Coronary artery (tissue), 2 donors: ENCODE measurements at regions not wholly inside any gene's neighbourhood (a gene's known extent, or its start where the extent isn't known, plus 50 kb on each side); places are given as distances from the start of the nearest gene placed in this dataset.
"Not testable (repeated sequence)": the region's sequence is repeated elsewhere in the genome, so short reads cannot be mapped to it uniquely, and the experiment has no call there.

ENCODE experiments used
- DNase-seq: peaks from one replicate; pipeline ENCODE4 v3.0.0-alpha.2; 2017; ENCODE audit warnings: low spot score
- H3K27ac ChIP-seq, 2 donors: fragments of 200-600 bp; sonication (generic); one replicate each; pipeline ENCODE4 v1.5.1; 2016 to 2019
- H3K4me3 ChIP-seq: fragments of 200-600 bp; sonication (generic); 2 replicates; pipeline ENCODE4 v1.5.1; 2016; ENCODE audit warnings: mild to moderate bottlenecking, moderate library complexity
- TF ChIP-seq, protein P1 (sequence below): fragments of 200-600 bp; sonication (generic); IDR thresholded peaks from one replicate; pipeline ENCODE4 v1.5.1; 2019; ENCODE audit warnings: antibody characterized with exemption

- DNase-seq: no peak
- TF ChIP-seq, protein P1, sequence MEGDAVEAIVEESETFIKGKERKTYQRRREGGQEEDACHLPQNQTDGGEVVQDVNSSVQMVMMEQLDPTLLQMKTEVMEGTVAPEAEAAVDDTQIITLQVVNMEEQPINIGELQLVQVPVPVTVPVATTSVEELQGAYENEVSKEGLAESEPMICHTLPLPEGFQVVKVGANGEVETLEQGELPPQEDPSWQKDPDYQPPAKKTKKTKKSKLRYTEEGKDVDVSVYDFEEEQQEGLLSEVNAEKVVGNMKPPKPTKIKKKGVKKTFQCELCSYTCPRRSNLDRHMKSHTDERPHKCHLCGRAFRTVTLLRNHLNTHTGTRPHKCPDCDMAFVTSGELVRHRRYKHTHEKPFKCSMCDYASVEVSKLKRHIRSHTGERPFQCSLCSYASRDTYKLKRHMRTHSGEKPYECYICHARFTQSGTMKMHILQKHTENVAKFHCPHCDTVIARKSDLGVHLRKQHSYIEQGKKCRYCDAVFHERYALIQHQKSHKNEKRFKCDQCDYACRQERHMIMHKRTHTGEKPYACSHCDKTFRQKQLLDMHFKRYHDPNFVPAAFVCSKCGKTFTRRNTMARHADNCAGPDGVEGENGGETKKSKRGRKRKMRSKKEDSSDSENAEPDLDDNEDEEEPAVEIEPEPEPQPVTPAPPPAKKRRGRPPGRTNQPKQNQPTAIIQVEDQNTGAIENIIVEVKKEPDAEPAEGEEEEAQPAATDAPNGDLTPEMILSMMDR: no peak
These were observed 777.7 kb downstream of the GBE1 start for GRCh38 chr3:80983753-80984152.

DNA sequence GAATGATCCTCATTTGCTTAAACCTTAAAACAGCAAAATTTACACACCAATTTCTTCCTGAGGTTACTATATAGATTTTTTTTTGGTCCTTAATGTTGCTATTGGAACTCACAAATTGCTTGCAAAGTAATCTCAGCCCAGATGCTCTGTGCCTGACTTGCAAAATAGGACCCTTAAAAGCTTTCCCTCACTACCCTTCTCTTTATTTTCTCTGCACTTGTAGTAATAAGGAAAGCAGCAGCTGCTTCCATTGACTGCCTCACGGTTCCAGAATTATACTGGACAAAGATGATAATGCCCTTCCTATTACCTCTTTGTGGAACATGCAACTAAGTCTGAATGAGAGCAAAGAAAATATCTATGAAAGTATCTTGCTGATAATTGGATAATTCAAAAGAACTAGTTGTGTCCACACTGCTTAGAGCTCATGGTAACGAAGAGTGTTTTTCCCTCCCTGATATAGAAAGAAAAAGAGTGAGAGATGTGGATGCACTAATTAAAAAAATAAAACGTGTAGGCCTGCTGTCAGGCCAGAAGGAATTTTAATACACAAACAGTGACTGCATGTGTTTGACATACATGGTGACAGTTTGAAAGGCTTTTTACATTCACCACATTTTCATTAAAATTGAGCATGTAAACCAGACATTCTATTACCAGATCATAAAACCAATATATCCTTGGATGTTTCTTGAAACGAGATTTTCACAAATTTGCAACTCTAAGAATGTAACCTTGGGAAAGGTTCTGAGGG lies 783.1 kb downstream of the GBE1 start:
- no peak for DNase-seq
- Histone ChIP-seq H3K27ac (no peak overlapping the region), H3K4me3 (no peak overlapping the region)
- TF ChIP-seq, protein P1: no peak

More at GRCh38 chr3:80983753-80984152, 777.7 kb downstream of the GBE1 start:
- Histone ChIP-seq H3K4me3 (no peak overlapping the region), H3K27ac (no peak overlapping the region)

- Histone ChIP-seq H3K27ac (no peak overlapping the region), H3K4me3 (no peak overlapping the region)
- TF ChIP-seq, protein P1: no peak
- DNase-seq: no peak
These were observed 791.2 kb downstream of the GBE1 start for GRCh38 chr3:80970292-80970691.

GRCh38 chr3:80929576-80929975 lies 831.9 kb downstream of the GBE1 start:
- no peak for DNase-seq
- H3K4me3 ChIP-seq: no peak overlapping the region

GRCh38 chr3:80914854-80915253 lies 846.6 kb downstream of the GBE1 start:
- TF ChIP-seq, protein P1: no peak
- DNase-seq: no peak
- no peak overlapping the region for H3K27ac ChIP-seq
- no peak overlapping the region for H3K4me3 ChIP-seq

More at GRCh38 chr3:80929576-80929975, 831.9 kb downstream of the GBE1 start:
- TF ChIP-seq, protein P1: no peak
- H3K27ac ChIP-seq: no peak overlapping the region

- Histone ChIP-seq H3K27ac (no peak overlapping the region), H3K4me3 (no peak overlapping the region)
- TF ChIP-seq, protein P1: no peak
- DNase-seq: no peak
These were observed 863.2 kb downstream of the GBE1 start for GRCh38 chr3:80898211-80898610.

DNA sequence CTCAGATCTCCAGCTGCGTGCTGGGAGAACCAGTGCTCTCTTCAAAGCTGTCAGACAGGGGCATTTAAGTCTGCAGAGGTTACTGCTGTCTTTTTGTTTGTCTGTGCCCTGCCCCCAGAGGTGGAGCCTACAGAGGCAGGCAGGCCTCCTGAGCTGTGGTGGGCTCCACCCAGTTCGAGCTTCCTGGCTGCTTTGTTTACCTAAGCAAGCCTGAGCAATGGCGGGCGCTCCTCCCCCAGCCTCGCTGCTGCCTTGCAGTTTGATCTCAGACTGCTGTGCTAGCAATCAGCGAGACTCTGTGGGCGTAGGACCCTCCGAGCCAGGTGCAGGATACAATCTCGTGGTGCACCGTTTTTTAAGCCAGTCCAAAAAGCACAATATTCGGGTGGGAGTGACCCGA lies 864.4 kb downstream of the GBE1 start:
- DNase-seq, H3K4me3 ChIP-seq, H3K27ac ChIP-seq: not testable (repeated sequence)
